CD14-positive monocyte (primary cell): ENCODE measurements at regions not wholly inside any gene's neighbourhood (a gene's known extent, or its start where the extent isn't known, plus 50 kb on each side); places are given as distances from the start of the nearest gene placed in this dataset.

Experiments used
- DNase-seq, 3 donors: peaks; one replicate each; pipeline ENCODE4 v3.0.0-alpha.2; 2011 to 2022
- H2AFZ ChIP-seq: 2 replicates; pipeline ENCODE4 v1.6.0; 2012; ENCODE audit warnings: mild to moderate bottlenecking, low read depth, low read length, inconsistent platforms; ENCODE audit not compliant: insufficient read depth, poor library complexity, severe bottlenecking
- H3K27ac ChIP-seq, 2 donors: 1 replicate in 1 of 2; 2 replicates in 1 of 2; pipeline ENCODE4 v1.5.1; 2012 to 2013; ENCODE audit warnings: low read length in 2 of 2, control low read depth in 1 of 2, inconsistent platforms in 1 of 2, low read depth in 1 of 2, mild to moderate bottlenecking in 1 of 2
- H3K27me3 ChIP-seq, 2 donors: one replicate each; pipeline versions ENCODE4 v1.6.0 to v1.6.1; 2011 to 2013; ENCODE audit warnings: low read length in 2 of 2; ENCODE audit not compliant: control insufficient read depth in 2 of 2, insufficient read depth in 2 of 2
- H3K36me3 ChIP-seq, 2 donors: replicated peaks in 1 of 2; 1 replicate in 1 of 2; 2 replicates in 1 of 2; pipeline versions ENCODE4 v1.5.1 to v1.6.1; 2012 to 2013; ENCODE audit warnings: low read length in 2 of 2, control low read depth in 1 of 2, inconsistent platforms in 1 of 2, mild to moderate bottlenecking in 1 of 2; ENCODE audit not compliant: insufficient read depth in 2 of 2, control insufficient read depth in 1 of 2
- H3K4me1 ChIP-seq, 2 donors: 1 replicate in 1 of 2; 2 replicates in 1 of 2; pipeline versions ENCODE4 v1.5.1 to v1.6.1; 2012 to 2013; ENCODE audit warnings: low read length in 2 of 2, control low read depth in 1 of 2, inconsistent platforms in 1 of 2, mild to moderate bottlenecking in 1 of 2, moderate library complexity in 1 of 2; ENCODE audit not compliant: insufficient read depth in 2 of 2, control insufficient read depth in 1 of 2
- H3K4me2 ChIP-seq: replicated peaks from 2 replicates; pipeline ENCODE3; 2012; ENCODE audit warnings: low read length, moderate library complexity, mild to moderate bottlenecking; ENCODE audit not compliant: poor library complexity, severe bottlenecking; ENCODE audit errors: extremely low read depth
- H3K4me3 ChIP-seq, 3 experiments: fragments of 200-600 bp in 1 of 3; sonication (generic) in 1 of 3; replicated peaks in 1 of 3; 1 replicate in 2 of 3; 2 replicates in 1 of 3; pipeline ENCODE4 v1.5.1; 2011 to 2013; ENCODE audit warnings: low read length in 3 of 3, mild to moderate bottlenecking in 3 of 3, control low read depth in 2 of 3, low read depth in 2 of 3, inconsistent platforms in 1 of 3, moderate library complexity in 1 of 3
- H3K79me2 ChIP-seq: 2 replicates; pipeline ENCODE4 v1.6.0; 2012; ENCODE audit warnings: mild to moderate bottlenecking, control low read depth, inconsistent platforms, low read length, moderate library complexity; ENCODE audit not compliant: insufficient read depth
- H3K9ac ChIP-seq: 2 replicates; pipeline ENCODE4 v1.6.0; 2017; ENCODE audit warnings: low read length, mild to moderate bottlenecking; ENCODE audit not compliant: insufficient read depth, poor library complexity, severe bottlenecking
- H3K9me3 ChIP-seq, 2 donors: replicated peaks in 1 of 2; 1 replicate in 1 of 2; 2 replicates in 1 of 2; pipeline versions ENCODE4 v1.5.1 to v1.6.1; 2012 to 2013; ENCODE audit warnings: low read length in 2 of 2, control low read depth in 1 of 2; ENCODE audit not compliant: control insufficient read depth in 1 of 2, insufficient read depth in 1 of 2
- H4K20me1 ChIP-seq: 2 replicates; pipeline ENCODE4 v1.6.0; 2012; ENCODE audit warnings: mild to moderate bottlenecking, low read length, control low read depth, moderate library complexity; ENCODE audit not compliant: insufficient read depth
- H3K27ac Mint-ChIP-seq, 7 donors: one replicate each; pipeline ENCODE4 v1.8.0; 2020; ENCODE audit warnings: mild to moderate bottlenecking in 7 of 7, mixed read lengths in 7 of 7, moderate library complexity in 6 of 7, inconsistent platforms in 2 of 7
- H3K27me3 Mint-ChIP-seq, 3 donors: one replicate each; pipeline ENCODE4 v1.8.0; 2021 to 2022; ENCODE audit warnings: low read depth in 3 of 3, mild to moderate bottlenecking in 3 of 3, mixed read lengths in 3 of 3, moderate library complexity in 3 of 3, inconsistent platforms in 1 of 3
- H3K36me3 Mint-ChIP-seq, 2 donors: one replicate each; pipeline ENCODE4 v1.8.0; 2020; ENCODE audit warnings: mixed read lengths in 2 of 2, inconsistent platforms in 1 of 2, mild to moderate bottlenecking in 1 of 2
- H3K4me1 Mint-ChIP-seq: one replicate; pipeline ENCODE4 v1.8.0; 2020; ENCODE audit warnings: mild to moderate bottlenecking, mixed read lengths
- H3K4me3 Mint-ChIP-seq, 2 donors: one replicate each; pipeline ENCODE4 v1.8.0; 2020; ENCODE audit warnings: mild to moderate bottlenecking in 2 of 2, mixed read lengths in 2 of 2, moderate library complexity in 1 of 2
- H3K9me3 Mint-ChIP-seq, 7 donors: one replicate each; pipeline ENCODE4 v1.8.0; 2020 to 2022; ENCODE audit warnings: mixed read lengths in 7 of 7, mild to moderate bottlenecking in 6 of 7, moderate library complexity in 6 of 7, inconsistent platforms in 2 of 7
- WGBS: methylation state at CpG from one replicate; pipeline ENCODE4 v1.1.5; 2013; ENCODE audit warnings: missing lambda C conversion rate; ENCODE audit not compliant: insufficient coverage; 5-methylcytosine and 5-hydroxymethylcytosine counted together
- intact Hi-C, 2 donors: fragments of 100-400 bp; cut with micrococcal nuclease; formaldehyde crosslinking; loops; one replicate each; pipeline versions ENCODE4 v1.15.0 to v1.15.1; 2023
- TF ChIP-seq, protein P1 (sequence below): fragments of 200-600 bp; IDR thresholded peaks from one replicate; pipeline ENCODE4 v1.8.0; 2022; ENCODE audit warnings: antibody characterized with exemption, mild to moderate bottlenecking

GRCh38 chr9:115212832-115213231, 94.9 kb upstream of the TNC start:
- Histone ChIP-seq H2AFZ (no peak overlapping the region), H4K20me1 (no peaks in the 10 kb centered on the region), H3K4me1 (no peaks in the 10 kb centered on the region), H3K27me3 (no peaks in the 10 kb centered on the region), H3K27ac (no peak overlapping the region), H3K9me3 (no peaks in the 10 kb centered on the region), H3K9ac (no peak overlapping the region), H3K36me3 (no peaks in the 10 kb centered on the region), H3K4me2 (no peak overlapping the region), H3K4me3 (no peak overlapping the region), H3K79me2 (no peaks in the 10 kb centered on the region)
- H3K27me3 Mint-ChIP-seq = peaks cover 0 to 3% (median 2%) of the 10 kb centered on the region in 3 donors
- no peak overlapping the region for H3K27ac Mint-ChIP-seq
- no peak overlapping the region for H3K4me3 Mint-ChIP-seq
- TF ChIP-seq, protein P1, sequence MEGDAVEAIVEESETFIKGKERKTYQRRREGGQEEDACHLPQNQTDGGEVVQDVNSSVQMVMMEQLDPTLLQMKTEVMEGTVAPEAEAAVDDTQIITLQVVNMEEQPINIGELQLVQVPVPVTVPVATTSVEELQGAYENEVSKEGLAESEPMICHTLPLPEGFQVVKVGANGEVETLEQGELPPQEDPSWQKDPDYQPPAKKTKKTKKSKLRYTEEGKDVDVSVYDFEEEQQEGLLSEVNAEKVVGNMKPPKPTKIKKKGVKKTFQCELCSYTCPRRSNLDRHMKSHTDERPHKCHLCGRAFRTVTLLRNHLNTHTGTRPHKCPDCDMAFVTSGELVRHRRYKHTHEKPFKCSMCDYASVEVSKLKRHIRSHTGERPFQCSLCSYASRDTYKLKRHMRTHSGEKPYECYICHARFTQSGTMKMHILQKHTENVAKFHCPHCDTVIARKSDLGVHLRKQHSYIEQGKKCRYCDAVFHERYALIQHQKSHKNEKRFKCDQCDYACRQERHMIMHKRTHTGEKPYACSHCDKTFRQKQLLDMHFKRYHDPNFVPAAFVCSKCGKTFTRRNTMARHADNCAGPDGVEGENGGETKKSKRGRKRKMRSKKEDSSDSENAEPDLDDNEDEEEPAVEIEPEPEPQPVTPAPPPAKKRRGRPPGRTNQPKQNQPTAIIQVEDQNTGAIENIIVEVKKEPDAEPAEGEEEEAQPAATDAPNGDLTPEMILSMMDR = no peak
- H3K9me3 Mint-ChIP-seq = peaks cover 0 to 6% (median 2%) of the 10 kb centered on the region in 7 donors
- no peaks in the 10 kb centered on the region for H3K36me3 Mint-ChIP-seq
- no peak for DNase-seq
- intact Hi-C loops = no loop called here
- H3K4me1 Mint-ChIP-seq = no peaks in the 10 kb centered on the region
- no CpG with 5 or more reads among the region's 3 CpGs for WGBS

DNA sequence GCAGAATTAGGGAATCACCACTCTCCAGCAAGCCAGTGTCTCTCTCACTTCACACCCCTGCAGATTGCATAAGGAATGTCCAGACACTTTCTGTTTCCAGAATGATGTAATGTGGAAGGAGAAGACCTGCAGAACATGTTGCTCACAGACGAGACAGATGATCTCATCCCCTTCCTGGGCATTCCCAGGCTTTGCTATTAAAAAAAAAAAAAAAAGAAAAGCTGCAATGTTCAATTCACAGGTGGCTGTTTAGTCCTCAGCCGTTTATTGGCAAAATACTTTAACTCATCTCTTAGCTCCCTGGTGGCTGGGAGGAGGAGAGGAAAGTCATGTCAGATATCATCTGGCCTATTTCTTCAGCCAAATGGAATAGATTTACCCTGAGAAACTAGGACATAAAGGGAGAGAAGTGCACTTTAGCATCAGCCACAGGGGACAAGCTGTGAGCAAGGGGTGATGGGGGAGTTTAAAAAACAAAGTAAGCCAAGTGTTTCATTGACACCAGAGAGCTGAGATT, 95.9 kb upstream of the TNC start:
- intact Hi-C loops = no loop called here
- Histone ChIP-seq H3K27me3 (no peaks in the 10 kb centered on the region), H3K36me3 (no peaks in the 10 kb centered on the region), H3K4me2 (no peak overlapping the region), H4K20me1 (no peaks in the 10 kb centered on the region), H3K9me3 (no peaks in the 10 kb centered on the region), H2AFZ (no peak overlapping the region), H3K4me3 (no peak overlapping the region), H3K4me1 (no peaks in the 10 kb centered on the region), H3K27ac (no peak overlapping the region), H3K9ac (no peak overlapping the region), H3K79me2 (no peaks in the 10 kb centered on the region)
- no peaks in the 10 kb centered on the region for H3K4me1 Mint-ChIP-seq
- H3K4me3 Mint-ChIP-seq = no peak overlapping the region
- no peaks in the 10 kb centered on the region for H3K36me3 Mint-ChIP-seq
- H3K27me3 Mint-ChIP-seq = peaks cover 0 to 4% (median 3%) of the 10 kb centered on the region in 3 donors
- no peak overlapping the region for H3K27ac Mint-ChIP-seq
- peaks cover 0 to 6% (median 2%) of the 10 kb centered on the region in 7 donors for H3K9me3 Mint-ChIP-seq
- no CpG with 5 or more reads among the region's 2 CpGs for WGBS
- TF ChIP-seq, protein P1 = no peak
- no peak for DNase-seq
